ENCODE measurements at regions not wholly inside any gene's neighbourhood (a gene's known extent, or its start where the extent isn't known, plus 50 kb on each side); places are given as distances from the start of the nearest gene placed in this dataset.

- TF ChIP-seq ETV6 (CRISPR knock-in tag; IDR thresholded peaks at IDR 0.05) (no peak), CTCF (IDR thresholded peaks at IDR 0.05) (no peak), TEAD4 (CRISPR knock-in tag; IDR thresholded peaks at IDR 0.05) (no peak), NR1H2 (CRISPR knock-in tag; IDR thresholded peaks at IDR 0.05) (no peak), MAX (CRISPR knock-in tag; IDR thresholded peaks at IDR 0.05) (no peak), CREB1 (CRISPR knock-in tag; IDR thresholded peaks at IDR 0.05) (no peak), USF1 (CRISPR knock-in tag; IDR thresholded peaks at IDR 0.05) (no peak)
Measured at GRCh38 chr2:23159746-23160405, 225.1 kb upstream of the KLHL29 start.

Data from WTC11 (cell line).